ENCODE measurements at regions not wholly inside any gene's neighbourhood (a gene's known extent, or its start where the extent isn't known, plus 50 kb on each side); places are given as distances from the start of the nearest gene placed in this dataset.
A peak's percentile ranks its signal among the peaks of the same experiment; 100 is the strongest.

GRCh38 chr7:18337048-18337809, 158.3 kb upstream of the HDAC9 start:
- FAIRE-seq (no peak), DNase-seq (no peak)
- H3K4me1 ChIP-seq (ENCODE audit: control insufficient read depth in 3 of 3, insufficient read depth in 2 of 3, low read depth in 1 of 3, low read length in 2 of 3) = no peaks in the 10 kb centered on the region
- H3K27ac ChIP-seq (ENCODE audit: low read depth in 1 of 3, low read length in 2 of 3) = no peak overlapping the region
- H3K9me3 ChIP-seq (ENCODE audit: control insufficient read depth in 2 of 2, insufficient read depth in 1 of 2, low read depth in 1 of 2, low read length in 1 of 2) = no peaks in the 10 kb centered on the region
- no peaks in the 10 kb centered on the region for H3K27me3 ChIP-seq (ENCODE audit: control insufficient read depth in 3 of 3, insufficient read depth in 3 of 3, low read length in 3 of 3)
- H3K4me3 ChIP-seq (ENCODE audit: low read depth in 1 of 3, low read length in 3 of 3) = no peak overlapping the region
- WGBS, 3 donors = 73 to 95% (median 83%) methylated on average over 5 of the region's 5 CpGs
- H3K36me3 ChIP-seq (ENCODE audit: control insufficient read depth in 3 of 3, insufficient read depth in 2 of 3, low read depth in 1 of 3, low read length in 3 of 3) = no peaks in the 10 kb centered on the region

- WGBS, 3 donors = 88 to 91% (median 88%) methylated on average over 3 of the region's 3 CpGs
- H3K9me3 ChIP-seq (ENCODE audit: control insufficient read depth in 2 of 2, insufficient read depth in 1 of 2, low read depth in 1 of 2, low read length in 1 of 2) = no peaks in the 10 kb centered on the region
- H3K36me3 ChIP-seq (ENCODE audit: control insufficient read depth in 3 of 3, insufficient read depth in 2 of 3, low read depth in 1 of 3, low read length in 3 of 3) = no peaks in the 10 kb centered on the region
- H3K27ac ChIP-seq (ENCODE audit: low read depth in 1 of 3, low read length in 2 of 3) = no peak overlapping the region
- no peak overlapping the region for H3K4me3 ChIP-seq (ENCODE audit: low read depth in 1 of 3, low read length in 3 of 3)
- no peaks in the 10 kb centered on the region for H3K4me1 ChIP-seq (ENCODE audit: control insufficient read depth in 3 of 3, insufficient read depth in 2 of 3, low read depth in 1 of 3, low read length in 2 of 3)
- no peak for FAIRE-seq
- no peak for DNase-seq
- no peaks in the 10 kb centered on the region for H3K27me3 ChIP-seq (ENCODE audit: control insufficient read depth in 3 of 3, insufficient read depth in 3 of 3, low read length in 3 of 3)
Measured at GRCh38 chr7:18338910-18339523, 156.5 kb upstream of the HDAC9 start.

GRCh38 chr7:18341756-18342155, 153.8 kb upstream of the HDAC9 start:
- Histone ChIP-seq H3K27ac (ENCODE audit: low read depth in 1 of 3, low read length in 2 of 3) (no peak overlapping the region), H3K4me3 (ENCODE audit: low read depth in 1 of 3, low read length in 3 of 3) (no peak overlapping the region), H3K27me3 (ENCODE audit: control insufficient read depth in 3 of 3, insufficient read depth in 3 of 3, low read length in 3 of 3) (no peaks in the 10 kb centered on the region), H3K9me3 (ENCODE audit: control insufficient read depth in 2 of 2, insufficient read depth in 1 of 2, low read depth in 1 of 2, low read length in 1 of 2) (no peaks in the 10 kb centered on the region), H3K36me3 (ENCODE audit: control insufficient read depth in 3 of 3, insufficient read depth in 2 of 3, low read depth in 1 of 3, low read length in 3 of 3) (no peaks in the 10 kb centered on the region), H3K4me1 (ENCODE audit: control insufficient read depth in 3 of 3, insufficient read depth in 2 of 3, low read depth in 1 of 3, low read length in 2 of 3) (no peaks in the 10 kb centered on the region)
- DNase-seq (no peak), FAIRE-seq (no peak)
- WGBS, 3 donors = 78 to 88% (median 78%) methylated on average over 2 of the region's 2 CpGs

DNA sequence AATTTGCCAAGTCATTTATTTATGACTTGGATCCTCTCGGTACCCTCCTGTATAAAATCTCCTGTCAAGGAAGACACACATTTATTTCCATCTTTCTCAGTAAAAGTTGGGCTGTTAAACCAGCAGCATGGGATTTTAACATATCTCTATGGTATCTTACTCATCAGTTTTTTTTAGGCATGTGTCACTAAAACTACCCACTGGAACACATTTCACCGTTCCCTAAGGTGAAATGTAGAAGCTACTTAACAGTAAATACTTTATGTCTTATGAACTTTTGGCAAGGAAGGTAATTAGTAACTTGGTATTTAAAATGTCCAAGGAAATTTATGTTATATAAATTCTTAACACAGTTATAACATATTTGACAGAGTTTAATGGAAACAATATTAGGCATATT, 152.5 kb upstream of the HDAC9 start:
- no peaks in the 10 kb centered on the region for H3K36me3 ChIP-seq (ENCODE audit: control insufficient read depth in 3 of 3, insufficient read depth in 2 of 3, low read depth in 1 of 3, low read length in 3 of 3)
- no peaks in the 10 kb centered on the region for H3K4me1 ChIP-seq (ENCODE audit: control insufficient read depth in 3 of 3, insufficient read depth in 2 of 3, low read depth in 1 of 3, low read length in 2 of 3)
- 81 to 86% (median 85%) methylated on average over 2 of the region's 2 CpGs for WGBS, 3 donors
- H3K9me3 ChIP-seq (ENCODE audit: control insufficient read depth in 2 of 2, insufficient read depth in 1 of 2, low read depth in 1 of 2, low read length in 1 of 2) = no peaks in the 10 kb centered on the region
- no peak overlapping the region for H3K27ac ChIP-seq (ENCODE audit: low read depth in 1 of 3, low read length in 2 of 3)
- H3K4me3 ChIP-seq (ENCODE audit: low read depth in 1 of 3, low read length in 3 of 3) = no peak overlapping the region
- no peak for FAIRE-seq
- no peak for DNase-seq
- H3K27me3 ChIP-seq (ENCODE audit: control insufficient read depth in 3 of 3, insufficient read depth in 3 of 3, low read length in 3 of 3) = no peaks in the 10 kb centered on the region

DNA sequence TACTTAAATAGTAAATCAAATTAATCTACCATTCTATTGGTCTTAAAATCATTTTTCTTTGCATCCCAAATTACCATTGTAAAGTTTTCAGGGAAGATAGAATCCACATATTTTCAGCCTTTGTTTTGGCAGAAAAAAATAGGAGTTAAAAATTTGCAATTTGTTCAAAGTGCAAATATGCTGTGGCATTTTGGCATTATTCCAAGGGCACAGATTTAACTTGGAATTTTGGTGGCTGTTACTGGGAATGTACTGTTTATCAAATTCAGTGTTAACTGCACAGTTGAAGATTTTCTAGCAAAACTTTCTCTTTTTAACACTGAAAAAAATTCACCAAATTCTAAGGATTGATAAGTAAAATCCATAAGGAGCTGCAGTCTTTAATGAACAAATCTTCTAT, 151.0 kb upstream of the HDAC9 start:
- H3K4me1 ChIP-seq (ENCODE audit: control insufficient read depth in 3 of 3, insufficient read depth in 2 of 3, low read depth in 1 of 3, low read length in 2 of 3) = no peaks in the 10 kb centered on the region
- no peaks in the 10 kb centered on the region for H3K9me3 ChIP-seq (ENCODE audit: control insufficient read depth in 2 of 2, insufficient read depth in 1 of 2, low read depth in 1 of 2, low read length in 1 of 2)
- no peak overlapping the region for H3K27ac ChIP-seq (ENCODE audit: low read depth in 1 of 3, low read length in 2 of 3)
- no peaks in the 10 kb centered on the region for H3K36me3 ChIP-seq (ENCODE audit: control insufficient read depth in 3 of 3, insufficient read depth in 2 of 3, low read depth in 1 of 3, low read length in 3 of 3)
- DNase-seq (no peak), FAIRE-seq (no peak)
- H3K4me3 ChIP-seq (ENCODE audit: low read depth in 1 of 3, low read length in 3 of 3) = no peak overlapping the region
- no peaks in the 10 kb centered on the region for H3K27me3 ChIP-seq (ENCODE audit: control insufficient read depth in 3 of 3, insufficient read depth in 3 of 3, low read length in 3 of 3)

GRCh38 chr7:18345641-18346234, 149.8 kb upstream of the HDAC9 start:
- DNase-seq (peak; percentile 47 to 63), FAIRE-seq (no peak)
- Histone ChIP-seq H3K27ac (ENCODE audit: low read depth in 1 of 3, low read length in 2 of 3) (no peak overlapping the region), H3K4me1 (ENCODE audit: control insufficient read depth in 3 of 3, insufficient read depth in 2 of 3, low read depth in 1 of 3, low read length in 2 of 3) (no peaks in the 10 kb centered on the region), H3K9me3 (ENCODE audit: control insufficient read depth in 2 of 2, insufficient read depth in 1 of 2, low read depth in 1 of 2, low read length in 1 of 2) (no peaks in the 10 kb centered on the region), H3K36me3 (ENCODE audit: control insufficient read depth in 3 of 3, insufficient read depth in 2 of 3, low read depth in 1 of 3, low read length in 3 of 3) (no peaks in the 10 kb centered on the region), H3K27me3 (ENCODE audit: control insufficient read depth in 3 of 3, insufficient read depth in 3 of 3, low read length in 3 of 3) (peaks cover 0 to 2% (median 0%) of the 10 kb centered on the region in 3 donors), H3K4me3 (ENCODE audit: low read depth in 1 of 3, low read length in 3 of 3) (no peak overlapping the region)
- 6 to 26% (median 7%) methylated on average over 3 of the region's 3 CpGs for WGBS, 3 donors

DNA sequence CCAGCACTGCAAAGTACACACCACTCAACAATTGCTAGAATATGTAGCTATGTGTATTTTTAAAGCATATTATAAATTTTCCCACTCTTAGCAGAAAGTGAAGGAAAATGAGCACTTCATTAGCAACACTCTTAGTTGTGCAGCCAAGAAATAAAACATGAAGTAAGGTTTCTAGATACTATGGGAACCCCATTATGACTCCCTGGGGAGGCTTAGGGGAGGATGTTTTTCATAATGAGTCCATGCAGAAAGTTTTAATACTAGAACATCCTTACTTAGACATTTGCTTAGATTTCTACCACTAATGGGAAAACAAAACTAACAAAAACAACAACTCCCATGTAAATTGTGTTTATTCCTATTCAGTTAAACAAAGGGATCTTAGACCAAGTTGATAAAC, 148.4 kb upstream of the HDAC9 start:
- Histone ChIP-seq H3K4me1 (ENCODE audit: control insufficient read depth in 3 of 3, insufficient read depth in 2 of 3, low read depth in 1 of 3, low read length in 2 of 3) (no peaks in the 10 kb centered on the region), H3K36me3 (ENCODE audit: control insufficient read depth in 3 of 3, insufficient read depth in 2 of 3, low read depth in 1 of 3, low read length in 3 of 3) (no peaks in the 10 kb centered on the region), H3K9me3 (ENCODE audit: control insufficient read depth in 2 of 2, insufficient read depth in 1 of 2, low read depth in 1 of 2, low read length in 1 of 2) (no peaks in the 10 kb centered on the region), H3K4me3 (ENCODE audit: low read depth in 1 of 3, low read length in 3 of 3) (no peak overlapping the region), H3K27ac (ENCODE audit: low read depth in 1 of 3, low read length in 2 of 3) (no peak overlapping the region), H3K27me3 (ENCODE audit: control insufficient read depth in 3 of 3, insufficient read depth in 3 of 3, low read length in 3 of 3) (peaks cover 0 to 3% (median 0%) of the 10 kb centered on the region in 3 donors)
- no peak for DNase-seq
- no peak for FAIRE-seq

- Histone ChIP-seq H3K4me1 (ENCODE audit: control insufficient read depth in 3 of 3, insufficient read depth in 2 of 3, low read depth in 1 of 3, low read length in 2 of 3) (no peaks in the 10 kb centered on the region), H3K9me3 (ENCODE audit: control insufficient read depth in 2 of 2, insufficient read depth in 1 of 2, low read depth in 1 of 2, low read length in 1 of 2) (no peaks in the 10 kb centered on the region), H3K4me3 (ENCODE audit: low read depth in 1 of 3, low read length in 3 of 3) (no peak overlapping the region), H3K36me3 (ENCODE audit: control insufficient read depth in 3 of 3, insufficient read depth in 2 of 3, low read depth in 1 of 3, low read length in 3 of 3) (no peaks in the 10 kb centered on the region), H3K27ac (ENCODE audit: low read depth in 1 of 3, low read length in 2 of 3) (no peak overlapping the region), H3K27me3 (ENCODE audit: control insufficient read depth in 3 of 3, insufficient read depth in 3 of 3, low read length in 3 of 3) (peaks cover 0 to 3% (median 0%) of the 10 kb centered on the region in 3 donors)
- FAIRE-seq (no peak), DNase-seq (no peak)
- WGBS, 3 donors = 48 to 67% (median 50%) methylated on average over 7 of the region's 7 CpGs
Measured at GRCh38 chr7:18350678-18351077, 144.9 kb upstream of the HDAC9 start.
